HepG2 (cell line): ENCODE measurements at regions not wholly inside any gene's neighbourhood (a gene's known extent, or its start where the extent isn't known, plus 50 kb on each side); places are given as distances from the start of the nearest gene placed in this dataset.

Experiments
- CENPX ChIP-seq: sonication (generic); formaldehyde crosslinking; IDR thresholded peaks from 2 replicates; pipeline ENCODE4 v1.9.0; 2021; ENCODE audit warnings: mild to moderate bottlenecking, missing genetic modification reagents, moderate library complexity
- DBP ChIP-seq: sonication (generic); formaldehyde crosslinking; IDR thresholded peaks from 2 replicates; pipeline ENCODE4 v1.4.0; 2020; ENCODE audit warnings: missing genetic modification reagents; ENCODE audit errors: not compliant biosample characterization
- ETV5 ChIP-seq: IDR thresholded peaks from 2 replicates; pipeline ENCODE4 v1.6.1; 2018; ENCODE audit warnings: missing biosample characterization, missing genetic modification reagents, inconsistent platforms, borderline replicate concordance
- FOSL2 ChIP-seq: sonication (generic); formaldehyde crosslinking; IDR thresholded peaks from 2 replicates; pipeline ENCODE4 v1.4.0; 2020; ENCODE audit warnings: missing genetic modification reagents
- GATAD2A ChIP-seq: IDR thresholded peaks from 2 replicates; pipeline ENCODE4 v1.6.1; 2016
- GFI1 ChIP-seq: sonication (generic); formaldehyde crosslinking; IDR thresholded peaks from 2 replicates; pipeline ENCODE4 v1.5.0; 2020; ENCODE audit warnings: missing genetic modification reagents, mild to moderate bottlenecking, borderline replicate concordance
- HOXA3 ChIP-seq: sonication (generic); formaldehyde crosslinking; IDR thresholded peaks from 2 replicates; pipeline ENCODE4 v1.5.0; 2020; ENCODE audit warnings: missing genetic modification reagents
- KAT2B ChIP-seq: fragments of 150-350 bp; IDR thresholded peaks from 2 replicates; pipeline ENCODE4 v1.6.1; 2014; ENCODE audit warnings: low read depth, low read length, borderline replicate concordance
- PAXIP1 ChIP-seq: sonication (generic); formaldehyde crosslinking; conservative IDR thresholded peaks from 2 replicates; pipeline ENCODE4 v1.4.0; 2020; ENCODE audit warnings: mild to moderate bottlenecking, missing genetic modification reagents, moderate library complexity
- RARA ChIP-seq: IDR thresholded peaks from 2 replicates; pipeline ENCODE4 v1.6.1; 2016; ENCODE audit warnings: missing genetic modification reagents, missing compliant biosample characterization
- RXRB ChIP-seq: IDR thresholded peaks from 2 replicates; pipeline ENCODE4 v1.6.1; 2016; ENCODE audit warnings: borderline replicate concordance, missing genetic modification reagents, missing compliant biosample characterization
- SALL1 ChIP-seq: sonication (generic); formaldehyde crosslinking; IDR thresholded peaks from 2 replicates; pipeline ENCODE4 v1.8.0; 2022; ENCODE audit warnings: mild to moderate bottlenecking, missing genetic modification reagents
- SOX13 ChIP-seq, 3 experiments: fragments of 450-650 bp in 1 of 3; sonication (generic) in 1 of 3; formaldehyde crosslinking in 1 of 3; IDR thresholded peaks in 2 of 3; conservative IDR thresholded peaks in 1 of 3; 2 replicates each; pipeline versions ENCODE4 v1.5.0 to v1.6.1; 2016 to 2020; ENCODE audit warnings: antibody characterized with exemption in 1 of 3, mild to moderate bottlenecking in 1 of 3, missing compliant biosample characterization in 1 of 3, missing genetic modification reagents in 1 of 3, moderate library complexity in 1 of 3
- ZBTB10 ChIP-seq: sonication (generic); formaldehyde crosslinking; IDR thresholded peaks from 2 replicates; pipeline ENCODE4 v1.4.0; 2020; ENCODE audit warnings: missing genetic modification reagents, borderline replicate concordance
- ZFP1 ChIP-seq: IDR thresholded peaks from 2 replicates; pipeline ENCODE4 v1.6.1; 2016
- ZFX ChIP-seq: sonication (generic); formaldehyde crosslinking; IDR thresholded peaks from 2 replicates; pipeline ENCODE4 v1.4.0; 2020; ENCODE audit warnings: mild to moderate bottlenecking, low read depth, missing genetic modification reagents, moderate library complexity
- ZNF264 ChIP-seq: sonication (generic); formaldehyde crosslinking; IDR thresholded peaks from 2 replicates; pipeline ENCODE4 v1.4.0; 2020; ENCODE audit warnings: missing genetic modification reagents
- ZNF292 ChIP-seq: sonication (generic); formaldehyde crosslinking; IDR thresholded peaks from 2 replicates; pipeline ENCODE4 v1.8.1; 2022; ENCODE audit warnings: mild to moderate bottlenecking, low read depth, missing genetic modification reagents, borderline replicate concordance
- ZNF580 ChIP-seq: IDR thresholded peaks from 2 replicates; pipeline ENCODE4 v1.6.1; 2016; ENCODE audit warnings: low read depth, borderline replicate concordance
- ZNF652 ChIP-seq: IDR thresholded peaks from 2 replicates; pipeline ENCODE4 v1.6.1; 2016; ENCODE audit warnings: low read depth, borderline replicate concordance

- TF ChIP-seq GFI1 (no peak), CENPX (CRISPR knock-in tag) (no peak), ZNF292 (CRISPR knock-in tag) (0 out of 2 replicates have a peak, but pooled peaks have one; percentile 54), FOSL2 (0 out of 2 replicates have a peak, but pooled peaks have one; percentile 12), ETV5 (CRISPR knock-in tag) (no peak), DBP (CRISPR knock-in tag) (no peak), HOXA3 (CRISPR knock-in tag) (0 out of 2 replicates have a peak, but pooled peaks have one; percentile 18), ZNF264 (CRISPR knock-in tag) (no peak), SOX13 (IDR thresholded peaks at IDR 0.05) (no peak), SOX13 (CRISPR knock-in tag; conservative IDR thresholded peaks at IDR 0.05 in 1 of 2, IDR thresholded peaks at IDR 0.05 in 1 of 2) (0 out of 4 replicates have a peak, but pooled peaks of 1 of the 2 experiments have one; percentile 14), PAXIP1 (CRISPR knock-in tag) (peak; percentile 59), SALL1 (peak; percentile 60), GATAD2A (CRISPR knock-in tag) (peak; percentile 49; the same call in 1 of the 2 replicates), ZBTB10 (no peak), ZFP1 (CRISPR knock-in tag) (no peak), ZNF580 (0 out of 2 replicates have a peak, but pooled peaks have one; percentile 19), ZNF652 (CRISPR knock-in tag) (peak; percentile 89), ZFX (peak; percentile 49; the same call in 1 of the 2 replicates), RXRB (CRISPR knock-in tag) (0 out of 2 replicates have a peak, but pooled peaks have one; percentile 10), KAT2B (no peak), RARA (CRISPR knock-in tag) (0 out of 2 replicates have a peak, but pooled peaks have one; percentile 24)
These were observed 53.1 kb upstream of the ARMC2 start (continued) for GRCh38 chr6:108795122-108795521.
